Activated naive CD8-positive, alpha-beta T cell treated with anti-CD3 and anti-CD28 coated beads for 36 hours (primary cell): ENCODE measurements at regions not wholly inside any gene's neighbourhood (a gene's known extent, or its start where the extent isn't known, plus 50 kb on each side); places are given as distances from the start of the nearest gene placed in this dataset.
A peak's percentile ranks its signal among the peaks of the same experiment; 100 is the strongest.

Source experiments
- DNase-seq: peaks from one replicate; pipeline ENCODE4 v3.0.0; 2021
- H3K27ac Mint-ChIP-seq: one replicate; pipeline ENCODE4 v1.8.0; 2022; ENCODE audit warnings: mild to moderate bottlenecking, moderate library complexity, mixed read lengths
- H3K27me3 Mint-ChIP-seq: one replicate; pipeline ENCODE4 v1.8.0; 2022; ENCODE audit warnings: mild to moderate bottlenecking, mixed read lengths
- H3K36me3 Mint-ChIP-seq: one replicate; pipeline ENCODE4 v1.8.0; 2021; ENCODE audit warnings: mild to moderate bottlenecking, mixed read lengths
- H3K4me1 Mint-ChIP-seq: one replicate; pipeline ENCODE4 v1.8.0; 2021; ENCODE audit warnings: mixed read lengths
- H3K4me3 Mint-ChIP-seq: one replicate; pipeline ENCODE4 v1.8.0; 2022; ENCODE audit warnings: mild to moderate bottlenecking, moderate library complexity, mixed read lengths
- H3K9me3 Mint-ChIP-seq: one replicate; pipeline ENCODE4 v1.8.0; 2022; ENCODE audit warnings: mixed read lengths

- H3K27me3 Mint-ChIP-seq = peaks cover 7% of the 10 kb centered on the region
- no peaks in the 10 kb centered on the region for H3K4me1 Mint-ChIP-seq
- no peaks in the 10 kb centered on the region for H3K9me3 Mint-ChIP-seq
- no peaks in the 10 kb centered on the region for H3K36me3 Mint-ChIP-seq
- no peak overlapping the region for H3K27ac Mint-ChIP-seq
- no peak for DNase-seq
- H3K4me3 Mint-ChIP-seq = no peak overlapping the region
These were observed 81.8 kb upstream of the CNKSR3 start for GRCh38 chr6:154592199-154592860.

GRCh38 chr6:154593122-154593521 lies 82.6 kb upstream of the CNKSR3 start:
- Mint-ChIP-seq H3K27ac (no peak overlapping the region), H3K27me3 (peaks cover 3% of the 10 kb centered on the region), H3K4me1 (no peaks in the 10 kb centered on the region), H3K4me3 (no peak overlapping the region), H3K36me3 (no peaks in the 10 kb centered on the region), H3K9me3 (no peaks in the 10 kb centered on the region)
- no peak for DNase-seq

- Mint-ChIP-seq H3K27ac (no peak overlapping the region), H3K36me3 (no peaks in the 10 kb centered on the region), H3K9me3 (no peaks in the 10 kb centered on the region), H3K27me3 (peaks cover 3% of the 10 kb centered on the region), H3K4me3 (no peak overlapping the region), H3K4me1 (peaks cover 4% of the 10 kb centered on the region)
- DNase-seq = no peak
These were observed 84.2 kb upstream of the CNKSR3 start for GRCh38 chr6:154594496-154595198.

DNA sequence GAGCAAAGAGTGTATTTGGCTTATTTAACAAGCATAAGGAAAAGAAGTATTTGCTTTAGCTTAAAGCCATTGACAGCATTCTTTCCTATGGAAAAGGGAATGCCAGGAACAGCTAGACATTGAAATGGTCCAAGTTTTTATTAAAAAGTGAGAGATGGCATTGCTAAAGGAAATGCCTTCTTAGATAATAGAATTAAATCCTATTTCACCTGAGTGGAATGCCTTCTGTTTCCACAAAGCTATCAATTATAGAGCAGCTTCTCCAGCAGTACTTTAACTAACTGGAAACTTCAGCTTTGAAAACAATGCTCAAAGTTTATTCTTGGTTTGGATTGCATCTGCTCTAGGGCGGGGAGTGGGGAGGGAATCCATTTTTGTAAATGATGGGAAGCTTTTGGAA lies 85.1 kb upstream of the CNKSR3 start:
- Mint-ChIP-seq H3K4me1 (peaks cover 4% of the 10 kb centered on the region), H3K27ac (no peak overlapping the region), H3K27me3 (peaks cover 3% of the 10 kb centered on the region), H3K9me3 (no peaks in the 10 kb centered on the region), H3K4me3 (no peak overlapping the region), H3K36me3 (no peaks in the 10 kb centered on the region)
- no peak for DNase-seq

- DNase-seq = no peak
- Mint-ChIP-seq H3K27ac (no peak overlapping the region), H3K4me3 (no peak overlapping the region), H3K9me3 (no peaks in the 10 kb centered on the region), H3K4me1 (peaks cover 4% of the 10 kb centered on the region), H3K27me3 (peaks cover 3% of the 10 kb centered on the region), H3K36me3 (no peaks in the 10 kb centered on the region)
These were observed 85.5 kb upstream of the CNKSR3 start for GRCh38 chr6:154596009-154596408.

DNA sequence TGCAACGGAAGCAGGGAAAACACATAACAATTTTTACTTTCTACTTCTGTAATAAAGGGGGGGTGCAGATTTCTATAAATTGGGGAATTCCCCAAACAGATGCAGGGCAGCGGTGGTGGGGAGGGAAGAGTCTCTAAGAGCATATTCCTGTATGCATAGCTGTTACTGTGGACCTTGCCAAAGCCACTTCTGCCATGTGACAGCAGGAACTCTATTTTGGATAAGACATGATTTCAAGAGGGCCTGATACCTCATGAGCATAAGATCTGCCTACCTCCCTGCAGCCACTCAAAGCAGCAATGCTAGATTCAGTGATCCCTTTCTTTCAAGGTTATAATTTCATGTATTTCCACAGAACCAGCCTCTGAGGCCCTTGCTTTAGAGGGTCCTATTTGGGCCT lies 86.2 kb upstream of the CNKSR3 start:
- H3K9me3 Mint-ChIP-seq = no peaks in the 10 kb centered on the region
- no peaks in the 10 kb centered on the region for H3K36me3 Mint-ChIP-seq
- DNase-seq = no peak
- no peak overlapping the region for H3K27ac Mint-ChIP-seq
- no peak overlapping the region for H3K4me3 Mint-ChIP-seq
- peaks cover 3% of the 10 kb centered on the region for H3K27me3 Mint-ChIP-seq
- peaks cover 4% of the 10 kb centered on the region for H3K4me1 Mint-ChIP-seq

- DNase-seq = no peak
- H3K9me3 Mint-ChIP-seq = no peaks in the 10 kb centered on the region
- H3K27me3 Mint-ChIP-seq = peaks cover 3% of the 10 kb centered on the region
- peaks cover 4% of the 10 kb centered on the region for H3K4me1 Mint-ChIP-seq
- H3K36me3 Mint-ChIP-seq = no peaks in the 10 kb centered on the region
- no peak overlapping the region for H3K27ac Mint-ChIP-seq
- no peak overlapping the region for H3K4me3 Mint-ChIP-seq
These were observed 87.9 kb upstream of the CNKSR3 start for GRCh38 chr6:154598399-154598798.

DNA sequence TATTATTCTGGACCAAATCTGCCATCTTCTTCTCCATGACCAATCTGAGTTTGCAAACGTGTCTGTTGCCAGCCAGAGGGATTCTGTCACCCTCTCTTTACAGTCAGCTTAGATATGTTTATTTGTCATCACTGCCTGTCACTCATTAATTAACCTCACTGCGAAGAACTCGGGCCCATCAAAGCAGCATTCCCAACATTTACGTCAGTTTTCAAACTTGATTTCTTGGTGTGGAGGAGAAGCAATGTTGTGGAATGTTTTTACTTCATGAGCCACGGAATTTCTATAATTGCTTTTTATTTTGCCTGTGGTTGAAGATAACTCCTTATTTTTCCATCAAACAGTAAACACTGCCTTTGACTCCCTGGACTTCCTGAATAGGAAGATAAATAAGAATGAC lies 91.8 kb upstream of the CNKSR3 start:
- no peak for DNase-seq
- Mint-ChIP-seq H3K27me3 (no peaks in the 10 kb centered on the region), H3K4me3 (no peak overlapping the region), H3K9me3 (no peaks in the 10 kb centered on the region), H3K4me1 (peaks cover 34% of the 10 kb centered on the region), H3K36me3 (no peaks in the 10 kb centered on the region), H3K27ac (no peak overlapping the region)

- Mint-ChIP-seq H3K27ac (no peak overlapping the region), H3K9me3 (no peaks in the 10 kb centered on the region), H3K36me3 (no peaks in the 10 kb centered on the region), H3K4me3 (no peak overlapping the region), H3K27me3 (no peaks in the 10 kb centered on the region), H3K4me1 (peaks cover 39% of the 10 kb centered on the region)
- no peak for DNase-seq
These were observed 92.2 kb upstream of the CNKSR3 start for GRCh38 chr6:154602708-154603107.

GRCh38 chr6:154604119-154604518 lies 93.6 kb upstream of the CNKSR3 start:
- Mint-ChIP-seq H3K27ac (no peak overlapping the region), H3K36me3 (no peaks in the 10 kb centered on the region), H3K4me1 (peaks cover 43% of the 10 kb centered on the region), H3K4me3 (no peak overlapping the region), H3K27me3 (no peaks in the 10 kb centered on the region), H3K9me3 (no peaks in the 10 kb centered on the region)
- no peak for DNase-seq

GRCh38 chr6:154605178-154605881 lies 94.8 kb upstream of the CNKSR3 start:
- peak overlapping the region; percentile 42 for H3K4me3 Mint-ChIP-seq
- H3K27ac Mint-ChIP-seq = peak overlapping the region; percentile 91

GRCh38 chr6:154605882-154606370 lies 95.4 kb upstream of the CNKSR3 start:
- DNase-seq = no peak
- peak overlapping the region; percentile 42 for H3K4me3 Mint-ChIP-seq
- H3K27me3 Mint-ChIP-seq = no peaks in the 10 kb centered on the region
- peaks cover 46% of the 10 kb centered on the region for H3K4me1 Mint-ChIP-seq
- H3K36me3 Mint-ChIP-seq = no peaks in the 10 kb centered on the region
- peak overlapping the region; percentile 91 for H3K27ac Mint-ChIP-seq
- H3K9me3 Mint-ChIP-seq = no peaks in the 10 kb centered on the region

More at GRCh38 chr6:154605178-154605881, 94.8 kb upstream of the CNKSR3 start:
- Mint-ChIP-seq H3K27me3 (no peaks in the 10 kb centered on the region), H3K36me3 (no peaks in the 10 kb centered on the region), H3K4me1 (peaks cover 42% of the 10 kb centered on the region), H3K9me3 (no peaks in the 10 kb centered on the region)
- DNase-seq = peak; percentile 37

GRCh38 chr6:154606457-154606856 lies 96.0 kb upstream of the CNKSR3 start:
- Mint-ChIP-seq H3K4me3 (peak overlapping the region; percentile 58), H3K27me3 (no peaks in the 10 kb centered on the region), H3K9me3 (no peaks in the 10 kb centered on the region), H3K27ac (peak overlapping the region; percentile 91), H3K4me1 (peaks cover 50% of the 10 kb centered on the region), H3K36me3 (no peaks in the 10 kb centered on the region)
- DNase-seq = peak; percentile 93

- Mint-ChIP-seq H3K27me3 (no peaks in the 10 kb centered on the region), H3K9me3 (no peaks in the 10 kb centered on the region), H3K4me1 (peaks cover 50% of the 10 kb centered on the region), H3K4me3 (peak overlapping the region; percentile 58), H3K36me3 (no peaks in the 10 kb centered on the region), H3K27ac (peak overlapping the region; percentile 91)
- no peak for DNase-seq
These were observed 96.4 kb upstream of the CNKSR3 start for GRCh38 chr6:154606860-154607259.

DNA sequence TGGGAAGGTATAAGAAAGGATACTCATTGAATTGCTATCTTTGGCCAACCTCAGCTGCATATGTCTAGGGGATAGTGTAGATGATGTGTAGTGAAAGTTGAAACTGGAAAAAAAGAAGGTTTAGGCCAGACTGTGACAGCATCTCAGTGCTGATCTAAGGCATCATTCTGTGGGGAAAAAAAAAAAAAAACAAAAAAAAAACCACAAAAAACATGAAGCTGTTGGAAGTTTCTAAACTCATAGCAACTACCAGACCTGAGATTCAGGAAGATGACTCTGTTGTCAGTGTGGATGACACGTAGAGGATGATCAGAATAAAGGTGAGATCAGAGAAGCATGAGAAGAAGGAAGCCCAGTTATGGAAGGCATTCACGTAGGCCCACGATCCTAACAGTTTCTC lies 100.8 kb upstream of the CNKSR3 start:
- Mint-ChIP-seq H3K4me3 (no peak overlapping the region), H3K27me3 (no peaks in the 10 kb centered on the region), H3K4me1 (peaks cover 32% of the 10 kb centered on the region), H3K36me3 (no peaks in the 10 kb centered on the region), H3K27ac (peak overlapping the region; percentile 31), H3K9me3 (no peaks in the 10 kb centered on the region)
- DNase-seq = no peak
